ENCODE measurements at regions not wholly inside any gene's neighbourhood (a gene's known extent, or its start where the extent isn't known, plus 50 kb on each side); places are given as distances from the start of the nearest gene placed in this dataset.

DNA sequence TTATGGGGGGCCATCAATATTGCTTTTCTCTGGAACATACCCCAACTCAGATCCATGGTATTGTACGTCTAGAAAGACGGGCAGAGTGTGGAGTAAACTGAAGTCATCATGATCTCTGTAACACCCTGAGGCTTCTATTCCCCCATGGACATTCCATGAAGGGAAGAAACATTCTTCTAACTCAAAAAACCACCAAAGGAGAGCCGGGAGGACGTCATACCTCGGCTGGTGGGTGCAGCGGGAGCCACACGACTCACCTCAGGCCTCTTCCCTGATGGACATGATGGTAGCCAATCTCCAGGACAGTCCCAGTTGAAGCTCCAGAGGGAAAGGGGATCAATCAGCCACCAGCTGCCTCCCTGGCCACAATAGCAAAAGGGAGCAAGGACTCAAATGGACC is 127.3 kb downstream of the MREG start:
- TF ChIP-seq, protein P1, sequence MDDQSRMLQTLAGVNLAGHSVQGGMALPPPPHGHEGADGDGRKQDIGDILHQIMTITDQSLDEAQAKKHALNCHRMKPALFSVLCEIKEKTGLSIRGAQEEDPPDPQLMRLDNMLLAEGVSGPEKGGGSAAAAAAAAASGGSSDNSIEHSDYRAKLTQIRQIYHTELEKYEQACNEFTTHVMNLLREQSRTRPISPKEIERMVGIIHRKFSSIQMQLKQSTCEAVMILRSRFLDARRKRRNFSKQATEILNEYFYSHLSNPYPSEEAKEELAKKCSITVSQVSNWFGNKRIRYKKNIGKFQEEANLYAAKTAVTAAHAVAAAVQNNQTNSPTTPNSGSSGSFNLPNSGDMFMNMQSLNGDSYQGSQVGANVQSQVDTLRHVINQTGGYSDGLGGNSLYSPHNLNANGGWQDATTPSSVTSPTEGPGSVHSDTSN (IDR thresholded peaks at IDR 0.05; ENCODE audit: insufficient replicate concordance, low read depth, low read length): no peak
- no peak for TF ChIP-seq NR2F1 (conservative IDR thresholded peaks at IDR 0.05)
- TF ChIP-seq, protein P2, sequence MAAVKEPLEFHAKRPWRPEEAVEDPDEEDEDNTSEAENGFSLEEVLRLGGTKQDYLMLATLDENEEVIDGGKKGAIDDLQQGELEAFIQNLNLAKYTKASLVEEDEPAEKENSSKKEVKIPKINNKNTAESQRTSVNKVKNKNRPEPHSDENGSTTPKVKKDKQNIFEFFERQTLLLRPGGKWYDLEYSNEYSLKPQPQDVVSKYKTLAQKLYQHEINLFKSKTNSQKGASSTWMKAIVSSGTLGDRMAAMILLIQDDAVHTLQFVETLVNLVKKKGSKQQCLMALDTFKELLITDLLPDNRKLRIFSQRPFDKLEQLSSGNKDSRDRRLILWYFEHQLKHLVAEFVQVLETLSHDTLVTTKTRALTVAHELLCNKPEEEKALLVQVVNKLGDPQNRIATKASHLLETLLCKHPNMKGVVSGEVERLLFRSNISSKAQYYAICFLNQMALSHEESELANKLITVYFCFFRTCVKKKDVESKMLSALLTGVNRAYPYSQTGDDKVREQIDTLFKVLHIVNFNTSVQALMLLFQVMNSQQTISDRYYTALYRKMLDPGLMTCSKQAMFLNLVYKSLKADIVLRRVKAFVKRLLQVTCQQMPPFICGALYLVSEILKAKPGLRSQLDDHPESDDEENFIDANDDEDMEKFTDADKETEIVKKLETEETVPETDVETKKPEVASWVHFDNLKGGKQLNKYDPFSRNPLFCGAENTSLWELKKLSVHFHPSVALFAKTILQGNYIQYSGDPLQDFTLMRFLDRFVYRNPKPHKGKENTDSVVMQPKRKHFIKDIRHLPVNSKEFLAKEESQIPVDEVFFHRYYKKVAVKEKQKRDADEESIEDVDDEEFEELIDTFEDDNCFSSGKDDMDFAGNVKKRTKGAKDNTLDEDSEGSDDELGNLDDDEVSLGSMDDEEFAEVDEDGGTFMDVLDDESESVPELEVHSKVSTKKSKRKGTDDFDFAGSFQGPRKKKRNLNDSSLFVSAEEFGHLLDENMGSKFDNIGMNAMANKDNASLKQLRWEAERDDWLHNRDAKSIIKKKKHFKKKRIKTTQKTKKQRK (IDR thresholded peaks at IDR 0.05; ENCODE audit: low read depth, low read length): no peak
- TF ChIP-seq MEF2A (IDR thresholded peaks at IDR 0.05; ENCODE audit: insufficient read depth, low read depth, low read length): no peak
- TF ChIP-seq NBN (IDR thresholded peaks at IDR 0.05): no peak
- TF ChIP-seq STAT1 (conservative IDR thresholded peaks at IDR 0.05): no peak
- CTCF ChIA-PET: interaction anchor here (0.8 to 2.0 kb wide), 3 partner anchors 34 to 220 kb away, joined by 3 to 6 read pairs (median 4); no protein-coding TSS in a partner anchor
- Histone ChIP-seq H3K9me3 (replicated peaks; ENCODE audit: control insufficient read depth, insufficient read depth, low read length) (no peaks in the 10 kb centered on the region; the same call in 2 of the 3 replicates), H3K36me3 (ENCODE audit: control insufficient read depth in 2 of 2, insufficient read depth in 2 of 2, low read length in 1 of 2) (no peaks in the 10 kb centered on the region), H4K20me1 (ENCODE audit: control insufficient read depth, insufficient read depth) (no peaks in the 10 kb centered on the region), H3K4me2 (ENCODE audit: control insufficient read depth, insufficient read depth) (no peak overlapping the region), H3K4me3 (no peak overlapping the region), H3K79me2 (ENCODE audit: control insufficient read depth, insufficient read depth, low read length) (no peaks in the 10 kb centered on the region), H3K9ac (ENCODE audit: control insufficient read depth, insufficient read depth, low read length) (no peak overlapping the region), H3K27me3 (replicated peaks in 1 of 2; ENCODE audit: control insufficient read depth in 2 of 2, insufficient read depth in 2 of 2, low read length in 1 of 2) (no peaks in the 10 kb centered on the region), H3K27ac (ENCODE audit: control insufficient read depth, insufficient read depth) (no peak overlapping the region), H2AFZ (ENCODE audit: control insufficient read depth, low read depth, low read length) (no peak overlapping the region), H3K4me1 (ENCODE audit: control insufficient read depth, insufficient read depth, low read length) (peaks cover 8% of the 10 kb centered on the region)
- RAD21 ChIA-PET (ENCODE audit: unreplicated experiment): no interaction called here
- no peak for ATAC-seq
- in situ Hi-C loops (cut with MboI): no loop called here
- 80% methylated on average over 7 of the region's 7 CpGs for WGBS (ENCODE audit: insufficient coverage, insufficient replicate concordance, low lambda C conversion rate, missing lambda C conversion rate)
- FAIRE-seq: no peak
- SMC1A ChIA-PET (ENCODE audit: uncharacterized antibody, unreplicated experiment): interaction anchor here (1.0 to 6.1 kb wide), 5 partner anchors 9 to 480 kb away, joined by 3 to 42 read pairs (median 3); no protein-coding TSS in a partner anchor
- no TSS peak for BruUV-seq (replicated peaks)
- DNase-seq (ENCODE audit: low read depth, low spot score): no peak
- POLR2A ChIA-PET: no interaction called here
- intact Hi-C loops (cut with micrococcal nuclease; ENCODE audit: unreplicated experiment): no loop called here
